COLO668 (cell line): ENCODE measurements at regions not wholly inside any gene's neighbourhood (a gene's known extent, or its start where the extent isn't known, plus 50 kb on each side); places are given as distances from the start of the nearest gene placed in this dataset.
"Not testable (repeated sequence)": the region's sequence is repeated elsewhere in the genome, so short reads cannot be mapped to it uniquely, and the experiment has no call there.

Experiments
- DNase-seq: peaks from one replicate; lab custom pipeline; 2025; ENCODE audit not compliant: unreplicated experiment; lab: John Stamatoyannopoulos, UW

GRCh38 chr18:22285361-22286140 lies 116.2 kb downstream of the GATA6 start:
- no peak for DNase-seq

GRCh38 chr18:22284581-22285360 lies 115.4 kb downstream of the GATA6 start:
- no peak for DNase-seq

GRCh38 chr18:22283855-22284254 lies 114.5 kb downstream of the GATA6 start:
- DNase-seq, result not testable (repeated sequence)

GRCh38 chr18:22283397-22283796 lies 114.0 kb downstream of the GATA6 start:
- DNase-seq, result no peak

GRCh38 chr18:22283116-22283395 lies 113.7 kb downstream of the GATA6 start:
- DNase-seq, result no peak

- DNase-seq, result peak; percentile 31
These were observed 113.1 kb downstream of the GATA6 start for GRCh38 chr18:22282311-22283115.

- DNase-seq, result no peak
These were observed 111.0 kb downstream of the GATA6 start for GRCh38 chr18:22280453-22280750.

- no peak for DNase-seq
These were observed 110.5 kb downstream of the GATA6 start for GRCh38 chr18:22279741-22280452.

GRCh38 chr18:22278798-22279197 lies 109.4 kb downstream of the GATA6 start:
- no peak for DNase-seq

GRCh38 chr18:22277758-22278157 lies 108.4 kb downstream of the GATA6 start:
- no peak for DNase-seq

- no peak for DNase-seq
These were observed 106.9 kb downstream of the GATA6 start for GRCh38 chr18:22276334-22276713.

- no peak for DNase-seq
These were observed 106.4 kb downstream of the GATA6 start for GRCh38 chr18:22275706-22276333.

GRCh38 chr18:22273101-22274039 lies 104.0 kb downstream of the GATA6 start:
- DNase-seq, result no peak

- no peak for DNase-seq
These were observed 102.9 kb downstream of the GATA6 start for GRCh38 chr18:22272242-22272641.

GRCh38 chr18:22271030-22271429 lies 101.6 kb downstream of the GATA6 start:
- DNase-seq, result no peak

- peak; percentile 67 for DNase-seq
These were observed 99.3 kb downstream of the GATA6 start for GRCh38 chr18:22268641-22269128.

- no peak for DNase-seq
These were observed 98.3 kb downstream of the GATA6 start for GRCh38 chr18:22267697-22268096.

GRCh38 chr18:22267225-22267624 lies 97.8 kb downstream of the GATA6 start:
- no peak for DNase-seq

- DNase-seq, result peak; percentile 39
These were observed 96.4 kb downstream of the GATA6 start for GRCh38 chr18:22265838-22266237.
